ENCODE measurements at regions not wholly inside any gene's neighbourhood (a gene's known extent, or its start where the extent isn't known, plus 50 kb on each side); places are given as distances from the start of the nearest gene placed in this dataset.
"Not testable (repeated sequence)": the region's sequence is repeated elsewhere in the genome, so short reads cannot be mapped to it uniquely, and the experiment has no call there.

DNA sequence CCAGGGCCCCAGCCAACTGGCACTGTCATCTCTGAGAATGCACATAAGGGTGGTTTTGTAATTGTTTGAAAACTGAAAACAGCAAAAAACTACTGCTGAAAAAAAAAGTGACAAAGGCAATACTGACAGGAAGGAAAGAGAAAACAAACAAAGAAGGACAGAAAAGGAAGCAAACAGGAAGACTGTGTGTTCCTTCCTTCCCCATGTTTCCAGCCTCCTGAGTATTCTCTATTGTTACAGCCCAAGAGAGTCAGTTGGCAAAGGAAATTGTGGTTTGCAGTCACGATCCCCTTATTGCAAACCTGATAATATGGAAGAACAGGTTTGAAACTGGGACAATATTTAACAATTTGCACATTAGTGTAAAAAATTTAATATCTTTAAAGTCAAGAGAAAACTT is 1177.6 kb downstream of the PLA2G4A start:
- TF ChIP-seq, protein P1, sequence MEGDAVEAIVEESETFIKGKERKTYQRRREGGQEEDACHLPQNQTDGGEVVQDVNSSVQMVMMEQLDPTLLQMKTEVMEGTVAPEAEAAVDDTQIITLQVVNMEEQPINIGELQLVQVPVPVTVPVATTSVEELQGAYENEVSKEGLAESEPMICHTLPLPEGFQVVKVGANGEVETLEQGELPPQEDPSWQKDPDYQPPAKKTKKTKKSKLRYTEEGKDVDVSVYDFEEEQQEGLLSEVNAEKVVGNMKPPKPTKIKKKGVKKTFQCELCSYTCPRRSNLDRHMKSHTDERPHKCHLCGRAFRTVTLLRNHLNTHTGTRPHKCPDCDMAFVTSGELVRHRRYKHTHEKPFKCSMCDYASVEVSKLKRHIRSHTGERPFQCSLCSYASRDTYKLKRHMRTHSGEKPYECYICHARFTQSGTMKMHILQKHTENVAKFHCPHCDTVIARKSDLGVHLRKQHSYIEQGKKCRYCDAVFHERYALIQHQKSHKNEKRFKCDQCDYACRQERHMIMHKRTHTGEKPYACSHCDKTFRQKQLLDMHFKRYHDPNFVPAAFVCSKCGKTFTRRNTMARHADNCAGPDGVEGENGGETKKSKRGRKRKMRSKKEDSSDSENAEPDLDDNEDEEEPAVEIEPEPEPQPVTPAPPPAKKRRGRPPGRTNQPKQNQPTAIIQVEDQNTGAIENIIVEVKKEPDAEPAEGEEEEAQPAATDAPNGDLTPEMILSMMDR (IDR thresholded peaks at IDR 0.05; ENCODE audit: low read depth, low read length) = no peak
- no peak overlapping the region for H3K4me3 ChIP-seq (ENCODE audit: low read depth, low read length)

DNA sequence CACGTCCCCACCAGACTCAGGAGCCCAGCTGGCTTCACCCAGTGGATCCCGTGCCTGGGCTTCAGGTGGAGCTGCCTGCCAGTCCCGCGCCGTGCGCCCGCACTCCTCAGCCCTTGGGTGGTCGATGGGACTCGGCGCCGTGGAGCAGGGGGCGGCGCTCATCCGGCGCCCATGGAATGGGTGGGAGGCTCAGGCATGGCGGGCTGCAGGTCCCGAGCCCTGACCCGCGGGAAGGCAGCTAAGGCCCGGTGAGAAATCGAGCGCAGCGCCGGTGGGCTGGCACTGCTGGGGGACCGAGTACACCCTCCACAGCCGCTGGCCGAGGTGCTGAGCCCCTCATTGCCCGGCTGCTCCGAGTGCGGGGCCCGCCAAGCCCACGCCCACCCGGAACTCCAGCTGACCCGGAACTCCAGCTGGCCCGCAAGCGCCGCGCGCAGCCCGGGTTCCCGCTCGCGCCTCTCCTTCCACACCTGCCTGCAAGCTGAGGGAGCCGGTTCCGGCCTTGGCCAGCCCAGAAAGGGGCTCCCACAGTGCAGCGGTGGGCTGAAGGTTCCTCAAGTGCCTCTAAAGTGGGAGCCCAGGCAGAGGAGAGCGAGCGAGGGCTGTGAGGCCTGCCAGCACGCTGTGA is 1184.6 kb downstream of the PLA2G4A start:
- H3K4me3 ChIP-seq (ENCODE audit: low read depth, low read length) = not testable (repeated sequence)

DNA sequence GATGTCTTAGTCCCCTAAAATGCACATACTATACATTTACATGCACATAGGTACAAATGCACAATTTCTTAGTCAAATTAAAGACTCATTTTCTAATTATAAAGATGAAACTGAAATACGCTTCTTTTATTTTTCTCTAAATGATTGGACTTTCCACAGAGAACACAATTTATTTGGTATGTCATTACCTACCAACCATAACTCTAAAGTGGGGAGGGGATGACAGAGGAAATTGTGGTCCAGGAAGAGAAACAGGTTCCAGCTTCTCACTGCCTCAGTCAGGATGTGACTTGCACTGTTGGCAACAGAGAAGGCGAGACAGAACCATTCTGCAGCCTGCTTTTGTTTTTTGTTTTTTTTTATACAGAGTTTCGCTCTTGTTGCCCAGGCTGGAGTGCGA is 1189.2 kb downstream of the PLA2G4A start:
- TF ChIP-seq, protein P1 (IDR thresholded peaks at IDR 0.05; ENCODE audit: low read depth, low read length) = no peak
- H3K4me3 ChIP-seq (ENCODE audit: low read depth, low read length) = no peak overlapping the region

DNA sequence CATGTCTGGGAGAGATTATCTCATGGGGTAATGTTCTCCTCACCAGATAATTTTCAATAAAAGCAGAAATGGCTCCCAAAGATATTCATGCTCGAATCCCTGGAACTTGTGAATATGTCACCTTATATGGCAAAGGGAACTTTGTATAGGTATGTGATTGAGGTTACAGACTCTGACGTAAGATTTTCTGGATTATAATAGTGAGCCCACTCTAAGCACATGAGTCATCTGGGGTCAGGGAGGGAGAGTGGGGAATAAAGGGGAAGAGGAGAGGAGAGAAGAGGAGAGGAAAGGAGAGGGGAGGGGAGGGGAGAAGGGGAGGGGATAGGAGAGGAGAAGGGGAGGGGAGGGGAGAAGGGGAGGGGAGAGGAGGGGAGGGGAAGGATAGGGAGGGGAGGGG is 1193.9 kb downstream of the PLA2G4A start:
- H3K4me3 ChIP-seq (ENCODE audit: low read depth, low read length) = no peak overlapping the region

DNA sequence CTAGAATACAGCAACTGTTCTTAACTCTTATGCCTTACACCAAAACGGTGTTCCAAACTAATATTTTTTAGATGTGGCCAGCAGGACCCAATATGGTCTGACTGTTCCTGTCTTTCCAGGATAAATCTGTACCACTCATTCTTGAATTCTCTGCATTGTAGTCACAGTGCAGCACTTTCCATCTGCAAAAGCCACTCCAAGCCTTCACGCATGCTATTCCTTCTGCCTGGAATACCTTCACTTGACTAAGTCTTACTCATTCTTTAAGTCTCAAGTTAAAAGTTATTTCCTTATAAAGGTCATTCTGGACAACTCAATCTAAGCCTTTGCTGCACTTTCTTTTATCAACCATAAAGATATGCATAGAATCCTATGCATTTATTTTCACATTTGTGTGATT is 1194.5 kb downstream of the PLA2G4A start:
- no peak overlapping the region for H3K4me3 ChIP-seq (ENCODE audit: low read depth, low read length)
- TF ChIP-seq, protein P1 (IDR thresholded peaks at IDR 0.05; ENCODE audit: low read depth, low read length) = no peak

More for the DNA sequence above, 1193.9 kb downstream of the PLA2G4A start:
- TF ChIP-seq, protein P1 (IDR thresholded peaks at IDR 0.05; ENCODE audit: low read depth, low read length) = no peak

DNA sequence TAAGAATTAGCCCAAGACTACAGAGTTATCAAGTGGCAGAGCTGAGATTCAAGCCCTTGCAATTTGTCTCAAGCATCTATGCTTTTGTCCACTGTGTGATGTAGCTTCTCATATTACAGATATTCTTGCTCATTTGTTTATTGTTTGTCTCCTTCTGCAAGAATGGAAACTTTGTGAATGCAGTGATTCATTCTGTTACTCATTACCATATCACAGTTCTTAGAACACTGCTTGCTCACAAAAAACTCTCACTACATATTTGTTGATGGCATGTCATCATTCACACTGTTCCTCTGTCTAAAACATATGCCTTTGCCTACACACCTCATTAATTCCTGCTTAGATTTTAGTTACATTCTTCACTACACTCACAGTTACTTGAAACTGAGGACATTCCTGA is 1198.9 kb downstream of the PLA2G4A start:
- H3K4me3 ChIP-seq (ENCODE audit: low read depth, low read length) = no peak overlapping the region
- TF ChIP-seq, protein P1 (IDR thresholded peaks at IDR 0.05; ENCODE audit: low read depth, low read length) = no peak

DNA sequence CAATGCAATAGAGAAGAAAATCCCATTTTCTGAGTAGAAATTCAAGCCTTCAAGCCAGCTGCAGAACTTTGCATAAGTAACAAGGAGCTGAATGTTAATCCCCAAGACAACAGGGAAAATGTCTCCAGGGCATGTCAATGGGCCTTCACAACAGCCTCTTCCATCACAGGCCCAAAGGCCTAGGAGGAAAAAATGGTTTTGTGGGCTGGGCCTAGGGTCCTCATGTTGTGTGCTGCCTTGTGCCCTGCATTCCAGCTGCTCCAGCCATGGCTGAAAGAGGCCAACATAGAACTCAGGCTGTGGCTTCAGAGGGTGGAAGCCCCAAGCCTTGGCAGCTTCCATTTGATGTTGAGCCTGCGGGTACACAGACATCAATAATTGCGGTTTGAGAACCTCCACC is 1208.8 kb downstream of the PLA2G4A start:
- not testable (repeated sequence) for H3K4me3 ChIP-seq (ENCODE audit: low read depth, low read length)

DNA sequence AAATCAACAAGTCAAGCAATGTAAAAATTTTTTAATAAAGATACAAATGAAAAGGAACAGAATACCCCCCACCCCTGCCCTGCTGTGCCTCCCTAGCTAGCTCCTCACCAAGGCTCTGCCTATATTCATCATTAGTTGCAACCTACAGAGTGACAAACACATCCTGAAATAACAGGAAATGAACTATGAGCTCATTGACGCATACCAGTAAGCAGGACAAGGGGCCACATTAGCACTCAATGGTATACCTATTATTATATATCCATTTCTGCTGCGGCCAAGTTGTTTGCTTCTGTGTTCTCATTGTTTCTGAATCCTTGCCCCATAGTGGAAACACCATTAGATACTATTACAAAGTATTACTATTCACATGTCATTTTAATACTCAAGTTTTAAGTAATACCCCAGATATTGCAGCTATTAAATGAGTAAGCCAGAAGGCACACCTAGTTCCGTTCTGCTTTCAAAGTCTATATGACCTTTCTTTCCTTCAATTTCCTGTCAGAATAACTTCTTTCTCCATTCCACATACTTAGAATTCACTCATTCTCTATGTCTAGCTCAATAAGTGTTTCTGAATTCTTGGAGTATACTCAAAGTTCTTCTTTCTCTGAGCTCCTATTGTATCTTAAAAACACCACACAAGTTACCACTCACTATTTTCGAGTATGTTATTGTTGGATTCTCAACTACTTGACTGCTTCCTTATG is 1214.9 kb downstream of the PLA2G4A start:
- H3K4me3 ChIP-seq (ENCODE audit: low read depth, low read length) = no peak overlapping the region
- TF ChIP-seq, protein P1 (IDR thresholded peaks at IDR 0.05; ENCODE audit: low read depth, low read length) = no peak

All from WI38 (cell line).